Naive thymus-derived CD4-positive, alpha-beta T cell (primary cell): ENCODE measurements at regions not wholly inside any gene's neighbourhood (a gene's known extent, or its start where the extent isn't known, plus 50 kb on each side); places are given as distances from the start of the nearest gene placed in this dataset.
"Not testable (repeated sequence)": the region's sequence is repeated elsewhere in the genome, so short reads cannot be mapped to it uniquely, and the experiment has no call there.

Source experiments
- ATAC-seq: fragments of 150-1000 bp; cut with Tn5 transposase; 2 replicates; pipeline ENCODE4 v1.10.0; 2021; ENCODE audit warnings: mild to moderate bottlenecking, moderate library complexity
- CTCF ChIA-PET: fragments of 350-600 bp; sonication (Branson Sonifier 250); formaldehyde crosslinking; loops from one replicate; lab custom pipeline; 2021; ENCODE audit warnings: antibody characterized with exemption; lab: Charles Lee
- POLR2A ChIA-PET: fragments of 350-600 bp; sonication (Branson Sonifier 250); formaldehyde crosslinking; loops from one replicate; lab custom pipeline; 2021; ENCODE audit warnings: antibody characterized with exemption, inconsistent platforms; lab: Charles Lee
- DNase-seq, 9 donors: peaks; one replicate each; pipeline versions ENCODE4 v3.0.0 to v3.0.0-alpha.2; 2020 to 2022; ENCODE audit warnings: mixed read lengths in 1 of 9
- H3K27ac ChIP-seq: one replicate; pipeline ENCODE4 v1.7.0; 2013; ENCODE audit warnings: mild to moderate bottlenecking, low read depth, low read length, moderate library complexity
- H3K27me3 ChIP-seq, 2 donors: one replicate each; pipeline ENCODE4 v1.7.0; 2013; ENCODE audit warnings: low read length in 2 of 2, mild to moderate bottlenecking in 2 of 2, moderate library complexity in 2 of 2; ENCODE audit not compliant: control insufficient read depth in 2 of 2, insufficient read depth in 2 of 2
- H3K36me3 ChIP-seq, 3 experiments: 1 replicate in 2 of 3; 2 replicates in 1 of 3; pipeline ENCODE4 v1.7.0; 2013; ENCODE audit warnings: low read length in 3 of 3, mild to moderate bottlenecking in 3 of 3, moderate library complexity in 1 of 3; ENCODE audit not compliant: insufficient read depth in 3 of 3, control insufficient read depth in 2 of 3
- H3K4me1 ChIP-seq, 2 donors: one replicate each; pipeline ENCODE4 v1.7.0; 2013; ENCODE audit warnings: low read length in 2 of 2, mild to moderate bottlenecking in 2 of 2, moderate library complexity in 1 of 2; ENCODE audit not compliant: control insufficient read depth in 2 of 2, insufficient read depth in 2 of 2
- H3K4me3 ChIP-seq: 2 replicates; pipeline ENCODE4 v1.7.0; 2013; ENCODE audit warnings: mild to moderate bottlenecking, low read length
- H3K9me3 ChIP-seq, 3 experiments: 1 replicate in 2 of 3; 2 replicates in 1 of 3; pipeline ENCODE4 v1.7.0; 2013; ENCODE audit warnings: low read length in 3 of 3; ENCODE audit not compliant: control insufficient read depth in 2 of 3
- H3K27ac Mint-ChIP-seq, 9 donors: one replicate each; pipeline ENCODE4 v1.8.0; 2020 to 2022; ENCODE audit warnings: mixed read lengths in 9 of 9, mild to moderate bottlenecking in 8 of 9, moderate library complexity in 5 of 9, inconsistent platforms in 2 of 9
- H3K27me3 Mint-ChIP-seq, 5 donors: one replicate each; pipeline ENCODE4 v1.8.0; 2021 to 2022; ENCODE audit warnings: mixed read lengths in 5 of 5, mild to moderate bottlenecking in 1 of 5
- H3K36me3 Mint-ChIP-seq, 5 donors: one replicate each; pipeline ENCODE4 v1.8.0; 2020 to 2022; ENCODE audit warnings: mixed read lengths in 5 of 5, mild to moderate bottlenecking in 3 of 5, inconsistent platforms in 1 of 5
- H3K4me1 Mint-ChIP-seq, 7 donors: one replicate each; pipeline ENCODE4 v1.8.0; 2020 to 2022; ENCODE audit warnings: mixed read lengths in 7 of 7, mild to moderate bottlenecking in 3 of 7, inconsistent platforms in 1 of 7
- H3K4me3 Mint-ChIP-seq, 10 donors: one replicate each; pipeline ENCODE4 v1.8.0; 2020 to 2022; ENCODE audit warnings: mild to moderate bottlenecking in 10 of 10, mixed read lengths in 10 of 10, moderate library complexity in 6 of 10, inconsistent platforms in 2 of 10
- H3K9me3 Mint-ChIP-seq, 11 donors: one replicate each; pipeline ENCODE4 v1.8.0; 2020 to 2022; ENCODE audit warnings: mixed read lengths in 11 of 11, mild to moderate bottlenecking in 4 of 11, inconsistent platforms in 1 of 11, moderate library complexity in 1 of 11
- intact Hi-C, 2 donors: fragments of 100-400 bp; cut with micrococcal nuclease; formaldehyde crosslinking; loops; one replicate each; pipeline ENCODE4 v1.15.1; 2023

GRCh38 chr17:54439816-54440215 lies 460.8 kb upstream of the TOM1L1 start:
- intact Hi-C loops: no loop called here
- Histone ChIP-seq H3K4me3 (no peak overlapping the region), H3K4me1 (no peaks in the 10 kb centered on the region), H3K27ac (no peak overlapping the region), H3K9me3 (no peaks in the 10 kb centered on the region), H3K27me3 (no peaks in the 10 kb centered on the region), H3K36me3 (no peaks in the 10 kb centered on the region)
- Mint-ChIP-seq H3K27ac (no peak overlapping the region), H3K36me3 (no peaks in the 10 kb centered on the region), H3K9me3 (peaks cover 0 to 18% (median 9%) of the 10 kb centered on the region in 11 donors), H3K27me3 (no peaks in the 10 kb centered on the region), H3K4me3 (no peak overlapping the region), H3K4me1 (no peaks in the 10 kb centered on the region)
- ATAC-seq: no peak
- ChIA-PET CTCF (no interaction called here), POLR2A (no interaction called here)
- no peak for DNase-seq

GRCh38 chr17:54451051-54451450 lies 449.6 kb upstream of the TOM1L1 start:
- Histone ChIP-seq H3K36me3 (no peaks in the 10 kb centered on the region), H3K4me1 (no peaks in the 10 kb centered on the region), H3K27ac (no peak overlapping the region), H3K27me3 (no peaks in the 10 kb centered on the region), H3K4me3 (no peak overlapping the region), H3K9me3 (peaks cover 0 to 6% (median 0%) of the 10 kb centered on the region in 3 experiments)
- peaks cover 0 to 7% (median 0%) of the 10 kb centered on the region in 5 donors for H3K36me3 Mint-ChIP-seq
- peaks cover 0 to 35% (median 15%) of the 10 kb centered on the region in 11 donors for H3K9me3 Mint-ChIP-seq
- POLR2A ChIA-PET: no interaction called here
- peaks cover 0 to 2% (median 0%) of the 10 kb centered on the region in 7 donors for H3K4me1 Mint-ChIP-seq
- DNase-seq (no peak), ATAC-seq (no peak)
- intact Hi-C loops: no loop called here
- H3K27me3 Mint-ChIP-seq: no peaks in the 10 kb centered on the region
- H3K4me3 Mint-ChIP-seq: no peak overlapping the region
- H3K27ac Mint-ChIP-seq: no peak overlapping the region
- CTCF ChIA-PET: no interaction called here

- peaks cover 0 to 7% (median 0%) of the 10 kb centered on the region in 5 donors for H3K36me3 Mint-ChIP-seq
Measured at GRCh38 chr17:54452666-54453348, 447.8 kb upstream of the TOM1L1 start.

GRCh38 chr17:54455251-54455868 lies 445.3 kb upstream of the TOM1L1 start:
- H3K4me3 Mint-ChIP-seq: no peak overlapping the region
- H3K9me3 Mint-ChIP-seq: peaks cover 0 to 59% (median 22%) of the 10 kb centered on the region in 11 donors
- Histone ChIP-seq H3K4me1 (no peaks in the 10 kb centered on the region), H3K36me3 (no peaks in the 10 kb centered on the region), H3K9me3 (peaks cover 0 to 6% (median 0%) of the 10 kb centered on the region in 3 experiments), H3K4me3 (no peak overlapping the region), H3K27ac (no peak overlapping the region), H3K27me3 (no peaks in the 10 kb centered on the region)
- DNase-seq (no peak), ATAC-seq (no peak)
- intact Hi-C loops: no loop called here
- peaks cover 0 to 7% (median 0%) of the 10 kb centered on the region in 5 donors for H3K36me3 Mint-ChIP-seq
- no peak overlapping the region for H3K27ac Mint-ChIP-seq
- H3K27me3 Mint-ChIP-seq: no peaks in the 10 kb centered on the region
- ChIA-PET POLR2A (no interaction called here), CTCF (no interaction called here)
- no peaks in the 10 kb centered on the region for H3K4me1 Mint-ChIP-seq

More at GRCh38 chr17:54452666-54453348, 447.8 kb upstream of the TOM1L1 start:
- Histone ChIP-seq H3K4me3 (no peak overlapping the region), H3K4me1 (no peaks in the 10 kb centered on the region), H3K9me3 (peaks cover 0 to 6% (median 0%) of the 10 kb centered on the region in 3 experiments), H3K36me3 (no peaks in the 10 kb centered on the region), H3K27ac (no peak overlapping the region), H3K27me3 (no peaks in the 10 kb centered on the region)
- CTCF ChIA-PET: no interaction called here
- H3K27ac Mint-ChIP-seq: no peak overlapping the region
- intact Hi-C loops: no loop called here
- no peak for DNase-seq
- POLR2A ChIA-PET: no interaction called here
- H3K9me3 Mint-ChIP-seq: peaks cover 0 to 51% (median 17%) of the 10 kb centered on the region in 11 donors
- H3K4me3 Mint-ChIP-seq: no peak overlapping the region
- ATAC-seq: no peak
- no peaks in the 10 kb centered on the region for H3K4me1 Mint-ChIP-seq
- no peaks in the 10 kb centered on the region for H3K27me3 Mint-ChIP-seq

GRCh38 chr17:54465443-54465842 lies 435.2 kb upstream of the TOM1L1 start:
- CTCF ChIA-PET, intact Hi-C loops, H3K4me3 Mint-ChIP-seq, H3K27me3 Mint-ChIP-seq, H3K9me3 ChIP-seq, H3K36me3 ChIP-seq, POLR2A ChIA-PET, H3K27ac ChIP-seq, H3K4me1 Mint-ChIP-seq, H3K36me3 Mint-ChIP-seq, H3K27ac Mint-ChIP-seq, H3K27me3 ChIP-seq, ATAC-seq, H3K4me3 ChIP-seq, DNase-seq, H3K4me1 ChIP-seq: not testable (repeated sequence)
- peaks cover 0 to 15% (median 6%) of the 10 kb centered on the region in 11 donors for H3K9me3 Mint-ChIP-seq

- Mint-ChIP-seq H3K9me3 (peaks cover 0 to 15% (median 6%) of the 10 kb centered on the region in 11 donors), H3K27ac (no peak overlapping the region), H3K36me3 (no peaks in the 10 kb centered on the region), H3K4me3 (no peak overlapping the region), H3K4me1 (no peaks in the 10 kb centered on the region), H3K27me3 (no peaks in the 10 kb centered on the region)
- intact Hi-C loops: no loop called here
- Histone ChIP-seq H3K36me3 (no peaks in the 10 kb centered on the region), H3K9me3 (no peaks in the 10 kb centered on the region), H3K27ac (no peak overlapping the region), H3K4me3 (no peak overlapping the region), H3K4me1 (no peaks in the 10 kb centered on the region), H3K27me3 (no peaks in the 10 kb centered on the region)
- DNase-seq (no peak), ATAC-seq (no peak)
- CTCF ChIA-PET: no interaction called here
- POLR2A ChIA-PET: no interaction called here
Measured at GRCh38 chr17:54466875-54467274, 433.8 kb upstream of the TOM1L1 start.

- intact Hi-C loops: no loop called here
- Mint-ChIP-seq H3K27me3 (no peaks in the 10 kb centered on the region), H3K4me1 (no peaks in the 10 kb centered on the region), H3K9me3 (peaks cover 0 to 6% (median 0%) of the 10 kb centered on the region in 11 donors), H3K27ac (no peak overlapping the region), H3K4me3 (no peak overlapping the region), H3K36me3 (no peaks in the 10 kb centered on the region)
- no peaks in the 10 kb centered on the region for H3K36me3 ChIP-seq
- H3K9me3 ChIP-seq: no peaks in the 10 kb centered on the region
- ChIA-PET POLR2A (no interaction called here), CTCF (no interaction called here)
- no peaks in the 10 kb centered on the region for H3K27me3 ChIP-seq
- H3K4me3 ChIP-seq: no peak overlapping the region
- DNase-seq: no peak
- H3K27ac ChIP-seq: no peak overlapping the region
- no peak for ATAC-seq
- H3K4me1 ChIP-seq: no peaks in the 10 kb centered on the region
Measured at GRCh38 chr17:54482843-54483242, 417.8 kb upstream of the TOM1L1 start.
